Sigmoid colon (tissue), 4 donors: ENCODE measurements at regions not wholly inside any gene's neighbourhood (a gene's known extent, or its start where the extent isn't known, plus 50 kb on each side); places are given as distances from the start of the nearest gene placed in this dataset.

Experiments
- CTCF ChIP-seq, 4 experiments: fragments of 450-650 bp in 3 of 4; fragments of 200-600 bp in 1 of 4; IDR thresholded peaks; one replicate each; pipeline ENCODE4 v1.5.1; 2016 to 2019; ENCODE audit warnings: antibody characterized with exemption in 4 of 4, mild to moderate bottlenecking in 3 of 4, moderate library complexity in 2 of 4
- POLR2AphosphoS5 ChIP-seq, 4 donors: sonication (generic); formaldehyde crosslinking; IDR thresholded peaks; one replicate each; pipeline ENCODE4 v1.6.1; 2017; ENCODE audit warnings: antibody characterized with exemption in 4 of 4

- TF ChIP-seq CTCF (IDR thresholded peaks at IDR 0.05) (no peak), POLR2AphosphoS5 (IDR thresholded peaks at IDR 0.05) (no peak)
These were observed 162.3 kb upstream of the MAOA start for GRCh38 chrX:43493756-43494155.
